ENCODE measurements at regions not wholly inside any gene's neighbourhood (a gene's known extent, or its start where the extent isn't known, plus 50 kb on each side); places are given as distances from the start of the nearest gene placed in this dataset.
"Not testable (repeated sequence)": the region's sequence is repeated elsewhere in the genome, so short reads cannot be mapped to it uniquely, and the experiment has no call there.

- peaks cover 4% of the 10 kb centered on the region for H3K4me1 Mint-ChIP-seq
- no peaks in the 10 kb centered on the region for H3K9me3 Mint-ChIP-seq
- H3K27me3 Mint-ChIP-seq: peaks cover 2% of the 10 kb centered on the region
- H3K36me3 Mint-ChIP-seq (ENCODE audit: low read depth): no peaks in the 10 kb centered on the region
- no peak for DNase-seq
- H3K27ac Mint-ChIP-seq: no peak overlapping the region
- ATAC-seq: no peak
- no peak overlapping the region for H3K4me3 Mint-ChIP-seq
These were observed 52.7 kb upstream of the CRIM1 start for GRCh38 chr2:36302911-36303310.

- no peaks in the 10 kb centered on the region for H3K9me3 Mint-ChIP-seq
- no peak overlapping the region for H3K4me3 Mint-ChIP-seq
- peaks cover 4% of the 10 kb centered on the region for H3K4me1 Mint-ChIP-seq
- no peak overlapping the region for H3K27ac Mint-ChIP-seq
- no peak for ATAC-seq
- peaks cover 2% of the 10 kb centered on the region for H3K27me3 Mint-ChIP-seq
- no peak for DNase-seq
- no peaks in the 10 kb centered on the region for H3K36me3 Mint-ChIP-seq (ENCODE audit: low read depth)
These were observed 53.7 kb upstream of the CRIM1 start for GRCh38 chr2:36301843-36302242.

GRCh38 chr2:36300697-36301096 is 54.9 kb upstream of the CRIM1 start:
- ATAC-seq: no peak
- peaks cover 2% of the 10 kb centered on the region for H3K27me3 Mint-ChIP-seq
- H3K9me3 Mint-ChIP-seq: peaks cover 6% of the 10 kb centered on the region
- no peak overlapping the region for H3K4me3 Mint-ChIP-seq
- H3K27ac Mint-ChIP-seq: no peak overlapping the region
- no peak for DNase-seq
- H3K36me3 Mint-ChIP-seq (ENCODE audit: low read depth): no peaks in the 10 kb centered on the region
- peaks cover 7% of the 10 kb centered on the region for H3K4me1 Mint-ChIP-seq

GRCh38 chr2:36296798-36297197 is 58.8 kb upstream of the CRIM1 start:
- DNase-seq (no peak), ATAC-seq (no peak)
- no peak overlapping the region for H3K4me3 Mint-ChIP-seq
- H3K27ac Mint-ChIP-seq: no peak overlapping the region
- peaks cover 3% of the 10 kb centered on the region for H3K27me3 Mint-ChIP-seq
- peaks cover 6% of the 10 kb centered on the region for H3K36me3 Mint-ChIP-seq (ENCODE audit: low read depth)
- peaks cover 28% of the 10 kb centered on the region for H3K4me1 Mint-ChIP-seq
- peaks cover 6% of the 10 kb centered on the region for H3K9me3 Mint-ChIP-seq

GRCh38 chr2:36294316-36294721 is 61.3 kb upstream of the CRIM1 start:
- peaks cover 25% of the 10 kb centered on the region for H3K4me1 Mint-ChIP-seq
- peaks cover 6% of the 10 kb centered on the region for H3K36me3 Mint-ChIP-seq (ENCODE audit: low read depth)
- DNase-seq (peak; percentile 52), ATAC-seq (peak; percentile 87)
- H3K27me3 Mint-ChIP-seq: peaks cover 3% of the 10 kb centered on the region
- peaks cover 6% of the 10 kb centered on the region for H3K9me3 Mint-ChIP-seq
- H3K27ac Mint-ChIP-seq: peak overlapping the region; percentile 74
- H3K4me3 Mint-ChIP-seq: peak overlapping the region; percentile 6

- Mint-ChIP-seq H3K4me1 (peaks cover 43% of the 10 kb centered on the region), H3K4me3 (no peak overlapping the region), H3K27me3 (peaks cover 2% of the 10 kb centered on the region), H3K36me3 (ENCODE audit: low read depth) (peaks cover 10% of the 10 kb centered on the region), H3K9me3 (peaks cover 11% of the 10 kb centered on the region), H3K27ac (no peak overlapping the region)
- no peak for ATAC-seq
- no peak for DNase-seq
These were observed 65.2 kb upstream of the CRIM1 start for GRCh38 chr2:36290306-36290856.

GRCh38 chr2:36289731-36290130 is 65.8 kb upstream of the CRIM1 start:
- Mint-ChIP-seq H3K36me3 (ENCODE audit: low read depth) (peaks cover 10% of the 10 kb centered on the region), H3K27me3 (peaks cover 2% of the 10 kb centered on the region), H3K9me3 (peaks cover 14% of the 10 kb centered on the region), H3K27ac (no peak overlapping the region), H3K4me3 (no peak overlapping the region), H3K4me1 (peaks cover 37% of the 10 kb centered on the region)
- no peak for ATAC-seq
- no peak for DNase-seq

GRCh38 chr2:36287363-36288275 is 68.0 kb upstream of the CRIM1 start:
- Mint-ChIP-seq H3K36me3 (ENCODE audit: low read depth) (peaks cover 7% of the 10 kb centered on the region), H3K9me3 (peaks cover 22% of the 10 kb centered on the region), H3K4me1 (peaks cover 23% of the 10 kb centered on the region), H3K4me3 (peak overlapping the region; percentile 48), H3K27ac (peak overlapping the region; percentile 94), H3K27me3 (no peaks in the 10 kb centered on the region)
- ATAC-seq (peak; percentile 89), DNase-seq (peak; percentile 40)

- not testable (repeated sequence) for DNase-seq; H3K27ac Mint-ChIP-seq; H3K4me3 Mint-ChIP-seq; H3K4me1 Mint-ChIP-seq; H3K36me3 Mint-ChIP-seq (ENCODE audit: low read depth); ATAC-seq; H3K27me3 Mint-ChIP-seq
- H3K9me3 Mint-ChIP-seq: peaks cover 25% of the 10 kb centered on the region
These were observed 76.1 kb upstream of the CRIM1 start for GRCh38 chr2:36279506-36279905.

- Mint-ChIP-seq H3K27me3 (no peaks in the 10 kb centered on the region), H3K4me3 (no peak overlapping the region), H3K4me1 (peaks cover 7% of the 10 kb centered on the region), H3K36me3 (ENCODE audit: low read depth) (peaks cover 2% of the 10 kb centered on the region), H3K9me3 (peaks cover 19% of the 10 kb centered on the region), H3K27ac (no peak overlapping the region)
- DNase-seq (no peak), ATAC-seq (peak; percentile 72)
These were observed 77.6 kb upstream of the CRIM1 start for GRCh38 chr2:36277881-36278523.

- DNase-seq (peak; percentile 25), ATAC-seq (peak; percentile 93)
- Mint-ChIP-seq H3K4me1 (peaks cover 7% of the 10 kb centered on the region), H3K36me3 (ENCODE audit: low read depth) (peaks cover 2% of the 10 kb centered on the region), H3K9me3 (peaks cover 19% of the 10 kb centered on the region), H3K27me3 (no peaks in the 10 kb centered on the region), H3K4me3 (no peak overlapping the region), H3K27ac (peak overlapping the region; percentile 50)
These were observed 78.3 kb upstream of the CRIM1 start for GRCh38 chr2:36277146-36277808.

- no peak overlapping the region for H3K4me3 Mint-ChIP-seq
- no peak overlapping the region for H3K27ac Mint-ChIP-seq
- peaks cover 3% of the 10 kb centered on the region for H3K36me3 Mint-ChIP-seq (ENCODE audit: low read depth)
- H3K4me1 Mint-ChIP-seq: peaks cover 14% of the 10 kb centered on the region
- no peak for ATAC-seq
- no peak for DNase-seq
- no peaks in the 10 kb centered on the region for H3K27me3 Mint-ChIP-seq
- H3K9me3 Mint-ChIP-seq: peaks cover 16% of the 10 kb centered on the region
These were observed 84.3 kb upstream of the CRIM1 start for GRCh38 chr2:36271266-36271665.

GRCh38 chr2:36270758-36271157 is 84.8 kb upstream of the CRIM1 start:
- no peak for ATAC-seq

GRCh38 chr2:36267194-36267593 is 88.4 kb upstream of the CRIM1 start:
- no peak for DNase-seq
- Mint-ChIP-seq H3K4me1 (peaks cover 8% of the 10 kb centered on the region), H3K27me3 (no peaks in the 10 kb centered on the region), H3K36me3 (ENCODE audit: low read depth) (peaks cover 3% of the 10 kb centered on the region), H3K4me3 (no peak overlapping the region), H3K9me3 (peaks cover 19% of the 10 kb centered on the region), H3K27ac (no peak overlapping the region)
- no peak for ATAC-seq

More at GRCh38 chr2:36270758-36271157, 84.8 kb upstream of the CRIM1 start:
- Mint-ChIP-seq H3K4me3 (no peak overlapping the region), H3K27ac (no peak overlapping the region), H3K9me3 (peaks cover 19% of the 10 kb centered on the region), H3K27me3 (no peaks in the 10 kb centered on the region), H3K36me3 (ENCODE audit: low read depth) (peaks cover 3% of the 10 kb centered on the region), H3K4me1 (peaks cover 9% of the 10 kb centered on the region)
- DNase-seq: no peak
